GM12872 (cell line): ENCODE measurements at regions not wholly inside any gene's neighbourhood (a gene's known extent, or its start where the extent isn't known, plus 50 kb on each side); places are given as distances from the start of the nearest gene placed in this dataset.

ENCODE experiments used
- TF ChIP-seq, protein P1 (sequence below): IDR thresholded peaks from 3 replicates; pipeline ENCODE4 v1.5.1; 2011; ENCODE audit warnings: low read depth, mild to moderate bottlenecking, low read length, moderate library complexity; ENCODE audit not compliant: insufficient read depth

DNA sequence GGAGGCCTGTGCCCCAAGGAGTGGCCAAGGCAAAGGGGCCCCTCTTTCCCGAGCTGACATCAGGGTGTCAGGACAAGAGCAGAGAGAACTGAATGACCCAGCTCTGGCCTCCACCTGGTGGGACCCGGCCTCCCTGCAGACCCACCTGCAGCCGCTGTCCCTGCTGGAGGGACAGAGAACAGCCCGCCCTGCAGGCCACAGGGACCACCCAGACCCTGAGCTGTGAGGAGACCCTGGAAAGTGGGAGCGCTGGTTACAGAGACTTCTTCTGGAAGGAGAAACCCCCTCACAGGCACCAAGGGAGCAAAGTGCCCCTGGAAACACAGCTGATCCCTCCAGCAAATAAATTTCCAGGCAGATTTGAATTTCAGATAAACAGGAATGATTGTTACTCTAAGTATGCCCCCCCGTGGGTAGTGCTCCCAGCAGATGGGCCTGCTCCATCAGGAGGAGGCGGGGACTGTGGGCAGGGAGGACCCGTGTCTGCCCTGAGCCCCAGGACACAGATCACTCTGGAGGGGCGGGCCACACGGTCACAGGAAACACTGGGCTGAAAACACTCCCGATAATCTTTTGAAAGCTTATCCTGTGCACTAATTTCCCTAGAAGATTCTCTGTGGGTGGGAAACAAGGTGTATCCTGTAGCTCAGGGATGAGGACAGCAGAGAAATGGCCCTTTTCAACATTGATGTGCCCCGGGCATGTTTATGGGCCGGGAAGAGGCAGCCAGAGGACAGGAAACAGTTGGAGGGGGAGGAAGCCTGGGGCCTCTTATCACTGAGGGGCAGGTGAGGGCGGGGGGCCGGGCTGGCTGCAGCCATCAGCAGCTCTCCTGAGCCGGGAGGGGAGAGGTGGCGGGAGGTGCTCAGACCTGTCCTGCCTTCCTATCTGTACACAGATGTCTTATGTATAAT lies 276.0 kb downstream of the ADGRD1 start:
- TF ChIP-seq, protein P1, sequence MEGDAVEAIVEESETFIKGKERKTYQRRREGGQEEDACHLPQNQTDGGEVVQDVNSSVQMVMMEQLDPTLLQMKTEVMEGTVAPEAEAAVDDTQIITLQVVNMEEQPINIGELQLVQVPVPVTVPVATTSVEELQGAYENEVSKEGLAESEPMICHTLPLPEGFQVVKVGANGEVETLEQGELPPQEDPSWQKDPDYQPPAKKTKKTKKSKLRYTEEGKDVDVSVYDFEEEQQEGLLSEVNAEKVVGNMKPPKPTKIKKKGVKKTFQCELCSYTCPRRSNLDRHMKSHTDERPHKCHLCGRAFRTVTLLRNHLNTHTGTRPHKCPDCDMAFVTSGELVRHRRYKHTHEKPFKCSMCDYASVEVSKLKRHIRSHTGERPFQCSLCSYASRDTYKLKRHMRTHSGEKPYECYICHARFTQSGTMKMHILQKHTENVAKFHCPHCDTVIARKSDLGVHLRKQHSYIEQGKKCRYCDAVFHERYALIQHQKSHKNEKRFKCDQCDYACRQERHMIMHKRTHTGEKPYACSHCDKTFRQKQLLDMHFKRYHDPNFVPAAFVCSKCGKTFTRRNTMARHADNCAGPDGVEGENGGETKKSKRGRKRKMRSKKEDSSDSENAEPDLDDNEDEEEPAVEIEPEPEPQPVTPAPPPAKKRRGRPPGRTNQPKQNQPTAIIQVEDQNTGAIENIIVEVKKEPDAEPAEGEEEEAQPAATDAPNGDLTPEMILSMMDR, result 0 out of 3 replicates have a peak, but pooled peaks have one; percentile 18

DNA sequence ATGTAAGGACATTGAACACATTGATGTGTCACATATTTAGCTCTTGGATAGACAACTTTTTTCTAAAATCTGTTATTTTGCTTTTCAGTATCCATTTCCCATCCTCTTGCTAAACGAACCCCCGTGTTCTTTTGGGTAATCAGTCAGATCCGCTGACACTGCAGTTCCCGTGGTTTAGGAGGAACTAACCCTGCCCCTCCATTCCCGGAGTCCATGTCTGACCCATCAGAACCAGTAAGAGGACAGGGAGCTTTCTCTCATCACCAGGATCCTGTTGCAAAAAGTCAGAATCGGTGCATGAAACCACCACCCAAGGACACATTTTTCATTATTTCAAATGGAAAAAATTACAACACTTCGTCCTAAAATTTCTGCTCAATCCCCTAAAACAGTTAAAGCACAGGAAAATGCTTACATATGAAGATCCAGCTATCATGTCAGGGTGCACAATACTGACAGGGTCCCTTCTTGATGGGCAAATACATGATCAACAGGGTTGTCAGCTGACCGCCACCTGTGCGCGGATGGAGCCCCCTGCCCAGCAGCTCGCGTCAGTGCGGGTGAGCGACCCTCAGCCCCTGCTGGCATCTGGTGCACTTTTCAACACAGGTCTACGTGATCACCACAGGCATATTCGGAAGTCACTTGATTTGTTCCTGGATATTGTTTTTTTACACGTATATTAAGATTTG lies 276.8 kb downstream of the ADGRD1 start:
- TF ChIP-seq, protein P1, result no peak

DNA sequence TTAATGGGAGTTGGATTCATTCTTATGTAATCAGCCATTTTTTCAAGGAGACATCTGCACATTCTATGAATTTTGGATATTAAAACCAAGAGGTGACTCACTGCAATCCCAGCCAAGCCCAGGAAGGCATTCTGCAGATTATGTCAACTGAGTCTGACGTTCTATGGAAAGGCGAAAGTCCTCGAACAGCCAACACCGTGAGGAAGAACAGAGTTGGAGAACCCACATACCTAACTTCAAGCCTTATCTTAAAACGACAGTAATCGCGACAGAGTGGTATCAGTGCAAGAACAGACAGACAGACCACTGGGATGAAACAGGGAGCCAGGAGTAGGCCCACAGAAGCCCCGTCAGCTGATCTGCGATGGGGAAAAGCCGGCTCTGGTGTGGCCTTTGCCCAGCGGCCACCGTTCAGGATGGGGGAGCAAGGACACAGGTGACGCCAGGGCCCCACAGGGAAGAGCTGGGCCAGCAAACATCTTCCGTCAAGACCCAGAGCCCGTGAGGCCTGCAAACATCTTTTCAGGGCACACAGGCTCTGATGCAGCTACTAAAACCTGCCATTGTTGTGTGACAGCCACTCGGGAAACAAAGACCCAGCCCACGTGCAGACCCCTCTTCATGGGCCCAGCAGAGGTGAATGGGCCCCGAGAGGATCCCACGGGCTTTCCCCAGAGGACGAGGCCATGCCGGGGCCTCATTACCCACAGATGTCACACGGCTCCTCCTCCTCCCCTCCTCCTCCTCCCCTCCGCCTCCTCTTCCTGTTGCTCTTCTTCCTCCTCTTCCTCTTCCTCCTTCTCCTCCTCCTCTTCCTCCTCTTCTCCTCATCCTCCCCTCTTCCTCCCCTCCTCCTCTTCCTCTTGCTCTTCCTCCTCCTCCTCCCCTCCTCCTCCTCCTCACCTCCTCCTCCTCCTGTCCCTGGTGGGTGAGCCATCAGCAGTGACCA lies 277.6 kb downstream of the ADGRD1 start:
- TF ChIP-seq, protein P1, result no peak

DNA sequence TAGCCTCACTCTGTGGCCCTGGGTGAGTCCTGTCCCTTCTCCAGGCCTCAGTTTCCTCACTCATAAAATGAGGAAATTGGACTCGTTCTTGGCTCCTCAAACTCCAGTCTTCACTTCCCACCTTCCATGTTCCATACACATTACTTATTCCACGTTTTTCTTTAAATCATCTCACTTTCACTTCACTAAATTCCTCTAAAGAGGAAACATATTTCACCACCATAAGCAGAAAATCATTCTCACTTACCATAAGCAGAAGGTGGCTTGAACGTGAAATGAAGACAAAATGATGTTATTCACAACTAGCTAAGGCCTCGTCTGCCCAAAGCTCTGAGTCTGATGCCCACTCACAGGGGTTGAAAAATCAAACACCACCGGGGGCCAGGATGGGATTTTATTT lies 278.3 kb downstream of the ADGRD1 start:
- TF ChIP-seq, protein P1, result no peak

DNA sequence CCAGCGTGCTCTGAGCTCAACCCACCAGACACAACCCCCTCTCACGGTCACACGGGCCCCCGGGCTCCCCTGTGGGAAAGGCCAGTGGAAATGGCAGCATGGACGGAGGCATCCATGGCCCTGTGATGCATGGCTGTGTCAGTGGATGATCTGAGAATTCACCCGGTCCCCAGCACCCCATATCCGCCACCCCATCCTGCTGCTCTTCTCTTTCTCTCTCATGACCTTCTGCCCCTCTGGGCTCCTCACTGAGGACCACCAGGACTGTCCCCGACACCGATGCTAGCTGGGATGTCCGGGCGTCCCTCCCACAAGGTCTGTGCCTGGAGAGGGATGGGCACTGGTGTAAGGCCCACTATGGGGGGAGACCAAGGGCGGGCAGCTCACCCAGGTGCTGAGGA lies 282.2 kb downstream of the ADGRD1 start:
- TF ChIP-seq, protein P1, result no peak

DNA sequence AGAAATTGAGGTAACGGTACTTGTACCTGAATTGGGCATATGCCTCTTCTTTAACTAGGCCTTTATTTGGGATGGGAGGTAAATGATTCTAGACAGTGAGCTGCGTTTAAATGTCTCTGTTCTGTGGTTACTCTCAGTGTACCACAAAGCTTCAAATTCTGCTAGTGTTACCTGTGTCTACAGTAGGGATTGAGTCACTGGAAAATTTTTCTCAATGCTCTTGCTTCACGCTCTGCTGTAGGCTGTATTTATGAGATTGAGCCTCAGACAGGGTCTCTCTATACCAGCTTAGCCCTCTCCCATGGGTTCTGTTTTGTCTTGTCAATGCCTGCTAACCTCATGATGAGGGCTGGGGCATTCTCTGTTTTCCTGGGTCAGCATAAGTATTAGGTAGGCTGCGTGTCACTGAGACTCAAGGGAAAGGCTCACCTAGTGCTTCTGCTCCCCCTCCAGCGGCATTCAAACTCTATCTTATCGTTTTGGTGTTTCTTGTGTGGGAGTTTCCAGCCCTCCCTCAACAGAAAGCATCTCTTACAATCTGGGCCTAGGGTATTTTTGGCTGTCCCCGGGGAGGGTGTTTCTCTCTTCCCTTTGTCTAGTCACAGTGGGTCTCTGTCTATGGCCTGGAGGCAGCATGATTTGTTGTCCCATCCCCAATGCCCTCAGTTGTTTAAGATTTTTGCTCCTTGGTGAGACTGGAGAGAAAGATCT lies 285.8 kb downstream of the ADGRD1 start:
- TF ChIP-seq, protein P1, result no peak
